EH (cell line): ENCODE measurements at regions not wholly inside any gene's neighbourhood (a gene's known extent, or its start where the extent isn't known, plus 50 kb on each side); places are given as distances from the start of the nearest gene placed in this dataset.
A peak's percentile ranks its signal among the peaks of the same experiment; 100 is the strongest.

Experiments used
- DNase-seq: peaks from one replicate; pipeline ENCODE4 v3.0.0-alpha.2; 2015; ENCODE audit warnings: low read depth

- peak; percentile 59 for DNase-seq
Observed at GRCh38 chr1:182193908-182194550, 132.5 kb upstream of the ZNF648 start.

GRCh38 chr1:182192966-182193365 is 131.5 kb upstream of the ZNF648 start:
- DNase-seq = no peak

GRCh38 chr1:182192215-182192614 is 130.7 kb upstream of the ZNF648 start:
- DNase-seq = no peak

- no peak for DNase-seq
Observed at GRCh38 chr1:182191381-182192115, 130.0 kb upstream of the ZNF648 start.

- peak; percentile 13 for DNase-seq
Observed at GRCh38 chr1:182189535-182190066, 128.1 kb upstream of the ZNF648 start.

GRCh38 chr1:182186757-182187146 is 125.2 kb upstream of the ZNF648 start:
- DNase-seq = no peak

GRCh38 chr1:182185842-182186756 is 124.6 kb upstream of the ZNF648 start:
- peak; percentile 92 for DNase-seq

- DNase-seq = no peak
Observed at GRCh38 chr1:182185136-182185535, 123.6 kb upstream of the ZNF648 start.

GRCh38 chr1:182183606-182184005 is 122.1 kb upstream of the ZNF648 start:
- no peak for DNase-seq

GRCh38 chr1:182182311-182182710 is 120.8 kb upstream of the ZNF648 start:
- DNase-seq = no peak

- DNase-seq = no peak
Observed at GRCh38 chr1:182181167-182181572, 119.7 kb upstream of the ZNF648 start.

- DNase-seq = no peak
Observed at GRCh38 chr1:182175361-182175931, 113.9 kb upstream of the ZNF648 start.

GRCh38 chr1:182174513-182174855 is 113.0 kb upstream of the ZNF648 start:
- DNase-seq = no peak

GRCh38 chr1:182173808-182174512 is 112.4 kb upstream of the ZNF648 start:
- no peak for DNase-seq

GRCh38 chr1:182172699-182173098 is 111.2 kb upstream of the ZNF648 start:
- DNase-seq = no peak

- no peak for DNase-seq
Observed at GRCh38 chr1:182170891-182171461, 109.5 kb upstream of the ZNF648 start.

GRCh38 chr1:182169203-182169602 is 107.7 kb upstream of the ZNF648 start:
- DNase-seq = no peak

GRCh38 chr1:182166750-182167149 is 105.2 kb upstream of the ZNF648 start:
- DNase-seq = no peak

GRCh38 chr1:182166321-182166720 is 104.8 kb upstream of the ZNF648 start:
- DNase-seq = no peak

- DNase-seq = no peak
Observed at GRCh38 chr1:182164273-182164672, 102.8 kb upstream of the ZNF648 start.

- DNase-seq = peak; percentile 29
Observed at GRCh38 chr1:182163821-182164223, 102.3 kb upstream of the ZNF648 start.
